ENCODE measurements at regions not wholly inside any gene's neighbourhood (a gene's known extent, or its start where the extent isn't known, plus 50 kb on each side); places are given as distances from the start of the nearest gene placed in this dataset.

- H3K4me3 ChIP-seq: no peak overlapping the region
- H3K9me3 ChIP-seq (ENCODE audit: control insufficient read depth in 4 of 4, insufficient read depth in 3 of 4, low read length in 3 of 4): no peaks in the 10 kb centered on the region
- no peak for ATAC-seq (ENCODE audit: insufficient read depth, low FRiP score)
- 60 to 88% methylated on average over 4 of the region's 4 CpGs for WGBS, 2 donors
- H3K27ac ChIP-seq (ENCODE audit: low read depth in 1 of 2, low read length in 1 of 2): no peak overlapping the region
- H3K27me3 ChIP-seq (ENCODE audit: control insufficient read depth in 3 of 3, insufficient read depth in 3 of 3, low read length in 2 of 3): no peaks in the 10 kb centered on the region
- H3K4me1 ChIP-seq (ENCODE audit: control insufficient read depth in 5 of 5, insufficient read depth in 5 of 5, low read length in 5 of 5): no peaks in the 10 kb centered on the region
- H3K9ac ChIP-seq (ENCODE audit: insufficient read depth in 1 of 2, low read length in 2 of 2): no peak overlapping the region
- DNase-seq: no peak
- TF ChIP-seq CTCF (IDR thresholded peaks at IDR 0.05; ENCODE audit: control extremely low read depth, extremely low read depth): no peak
- no peaks in the 10 kb centered on the region for H3K36me3 ChIP-seq (ENCODE audit: control insufficient read depth in 4 of 4, insufficient read depth in 4 of 4, low read length in 4 of 4)
Measured at GRCh38 chr12:33663000-33663654, 223.5 kb upstream of the SYT10 start.

GRCh38 chr12:33669349-33669748, 229.7 kb upstream of the SYT10 start:
- Histone ChIP-seq H3K9me3 (ENCODE audit: control insufficient read depth in 4 of 4, insufficient read depth in 3 of 4, low read length in 3 of 4) (no peaks in the 10 kb centered on the region), H3K27me3 (ENCODE audit: control insufficient read depth in 3 of 3, insufficient read depth in 3 of 3, low read length in 2 of 3) (no peaks in the 10 kb centered on the region), H3K36me3 (ENCODE audit: control insufficient read depth in 4 of 4, insufficient read depth in 4 of 4, low read length in 4 of 4) (no peaks in the 10 kb centered on the region), H3K27ac (ENCODE audit: low read depth in 1 of 2, low read length in 1 of 2) (no peak overlapping the region), H3K4me3 (no peak overlapping the region), H3K4me1 (ENCODE audit: control insufficient read depth in 5 of 5, insufficient read depth in 5 of 5, low read length in 5 of 5) (no peaks in the 10 kb centered on the region), H3K9ac (ENCODE audit: insufficient read depth in 1 of 2, low read length in 2 of 2) (no peak overlapping the region)
- TF ChIP-seq CTCF (IDR thresholded peaks at IDR 0.05; ENCODE audit: control extremely low read depth, extremely low read depth): no peak
- 55% methylated on average over 2 of the region's 2 CpGs for WGBS, 2 donors
- DNase-seq: no peak
- no peak for ATAC-seq (ENCODE audit: insufficient read depth, low FRiP score)

DNA sequence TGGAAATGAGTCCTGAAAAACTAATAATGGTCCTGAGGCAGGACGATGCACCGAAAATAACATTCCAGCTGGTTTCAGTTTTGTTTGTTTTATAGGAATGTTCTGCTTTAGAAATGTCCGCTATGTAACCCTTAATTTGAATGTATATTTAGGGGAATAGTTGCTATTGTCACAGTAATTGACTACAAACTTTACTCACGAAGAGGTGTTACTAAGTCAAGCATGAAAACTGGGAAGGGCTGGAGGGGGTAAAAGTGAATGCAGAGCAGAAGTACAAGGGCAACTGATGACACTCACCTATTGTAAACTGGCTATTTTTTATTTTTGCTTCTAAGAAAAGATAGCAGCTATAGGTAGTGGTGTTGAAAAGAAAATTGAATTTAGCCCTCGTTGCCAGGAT, 230.7 kb upstream of the SYT10 start:
- H3K4me3 ChIP-seq: no peak overlapping the region
- H3K36me3 ChIP-seq (ENCODE audit: control insufficient read depth in 4 of 4, insufficient read depth in 4 of 4, low read length in 4 of 4): no peaks in the 10 kb centered on the region
- no peaks in the 10 kb centered on the region for H3K9me3 ChIP-seq (ENCODE audit: control insufficient read depth in 4 of 4, insufficient read depth in 3 of 4, low read length in 3 of 4)
- WGBS, 2 donors: 65% methylated on average over 5 of the region's 5 CpGs
- no peak for ATAC-seq (ENCODE audit: insufficient read depth, low FRiP score)
- H3K9ac ChIP-seq (ENCODE audit: insufficient read depth in 1 of 2, low read length in 2 of 2): no peak overlapping the region
- DNase-seq: no peak
- H3K27ac ChIP-seq (ENCODE audit: low read depth in 1 of 2, low read length in 1 of 2): no peak overlapping the region
- no peaks in the 10 kb centered on the region for H3K27me3 ChIP-seq (ENCODE audit: control insufficient read depth in 3 of 3, insufficient read depth in 3 of 3, low read length in 2 of 3)
- TF ChIP-seq CTCF (IDR thresholded peaks at IDR 0.05; ENCODE audit: control extremely low read depth, extremely low read depth): no peak
- H3K4me1 ChIP-seq (ENCODE audit: control insufficient read depth in 5 of 5, insufficient read depth in 5 of 5, low read length in 5 of 5): no peaks in the 10 kb centered on the region

GRCh38 chr12:33671676-33672075, 232.1 kb upstream of the SYT10 start:
- ATAC-seq (ENCODE audit: insufficient read depth, low FRiP score) (no peak), DNase-seq (no peak)
- no peaks in the 10 kb centered on the region for H3K27me3 ChIP-seq (ENCODE audit: control insufficient read depth in 3 of 3, insufficient read depth in 3 of 3, low read length in 2 of 3)
- no peaks in the 10 kb centered on the region for H3K4me1 ChIP-seq (ENCODE audit: control insufficient read depth in 5 of 5, insufficient read depth in 5 of 5, low read length in 5 of 5)
- H3K36me3 ChIP-seq (ENCODE audit: control insufficient read depth in 4 of 4, insufficient read depth in 4 of 4, low read length in 4 of 4): no peaks in the 10 kb centered on the region
- TF ChIP-seq CTCF (IDR thresholded peaks at IDR 0.05; ENCODE audit: control extremely low read depth, extremely low read depth): no peak
- H3K9me3 ChIP-seq (ENCODE audit: control insufficient read depth in 4 of 4, insufficient read depth in 3 of 4, low read length in 3 of 4): no peaks in the 10 kb centered on the region
- H3K9ac ChIP-seq (ENCODE audit: insufficient read depth in 1 of 2, low read length in 2 of 2): no peak overlapping the region
- H3K27ac ChIP-seq (ENCODE audit: low read depth in 1 of 2, low read length in 1 of 2): no peak overlapping the region
- H3K4me3 ChIP-seq: no peak overlapping the region

Measured in lung (tissue), 11 donors.